ENCODE measurements at regions not wholly inside any gene's neighbourhood (a gene's known extent, or its start where the extent isn't known, plus 50 kb on each side); places are given as distances from the start of the nearest gene placed in this dataset.

- peak; percentile 85 to 92 (median 87) for DNase-seq
- H3K4me3 ChIP-seq (ENCODE audit: low read length in 3 of 3): no peak overlapping the region
- H3K27ac ChIP-seq (ENCODE audit: low read depth in 2 of 2, low read length in 2 of 2): no peak overlapping the region
- no peaks in the 10 kb centered on the region for H3K9me3 ChIP-seq (ENCODE audit: control insufficient read depth in 2 of 3, insufficient read depth in 1 of 3, low read length in 3 of 3)
- H3K27me3 ChIP-seq (ENCODE audit: control insufficient read depth, insufficient read depth, low read length): no peaks in the 10 kb centered on the region
- peak; percentile 75 for TF ChIP-seq CTCF (IDR thresholded peaks at IDR 0.05; ENCODE audit: borderline replicate concordance, extremely low read depth, insufficient read depth)
- H3K36me3 ChIP-seq (ENCODE audit: control insufficient read depth in 2 of 3, insufficient read depth in 3 of 3, low read length in 3 of 3): no peaks in the 10 kb centered on the region
- intact Hi-C loops (cut with DNase I): no loop called here
- no peak overlapping the region for H3K9ac ChIP-seq (ENCODE audit: low read length in 3 of 3)
- no peaks in the 10 kb centered on the region for H3K4me1 ChIP-seq (ENCODE audit: control insufficient read depth in 2 of 3, insufficient read depth in 2 of 3, low read depth in 1 of 3, low read length in 3 of 3)
- peak; percentile 3 for FAIRE-seq
Measured at GRCh38 chr4:128454281-128454871, 166.8 kb upstream of the PGRMC2 start.

- Histone ChIP-seq H3K27me3 (ENCODE audit: control insufficient read depth, insufficient read depth, low read length) (no peaks in the 10 kb centered on the region), H3K4me3 (ENCODE audit: low read length in 3 of 3) (no peak overlapping the region), H3K9me3 (ENCODE audit: control insufficient read depth in 2 of 3, insufficient read depth in 1 of 3, low read length in 3 of 3) (no peaks in the 10 kb centered on the region), H3K36me3 (ENCODE audit: control insufficient read depth in 2 of 3, insufficient read depth in 3 of 3, low read length in 3 of 3) (no peaks in the 10 kb centered on the region), H3K27ac (ENCODE audit: low read depth in 2 of 2, low read length in 2 of 2) (no peak overlapping the region), H3K9ac (ENCODE audit: low read length in 3 of 3) (no peak overlapping the region), H3K4me1 (ENCODE audit: control insufficient read depth in 2 of 3, insufficient read depth in 2 of 3, low read depth in 1 of 3, low read length in 3 of 3) (no peaks in the 10 kb centered on the region)
- no peak for FAIRE-seq
- intact Hi-C loops (cut with DNase I): no loop called here
- no peak for DNase-seq
- TF ChIP-seq CTCF (IDR thresholded peaks at IDR 0.05; ENCODE audit: borderline replicate concordance, extremely low read depth, insufficient read depth): no peak
Measured at GRCh38 chr4:128452415-128452814, 164.8 kb upstream of the PGRMC2 start.

GRCh38 chr4:128451270-128451905, 163.8 kb upstream of the PGRMC2 start:
- Histone ChIP-seq H3K4me3 (ENCODE audit: low read length in 3 of 3) (no peak overlapping the region), H3K9me3 (ENCODE audit: control insufficient read depth in 2 of 3, insufficient read depth in 1 of 3, low read length in 3 of 3) (no peaks in the 10 kb centered on the region), H3K27ac (ENCODE audit: low read depth in 2 of 2, low read length in 2 of 2) (no peak overlapping the region), H3K36me3 (ENCODE audit: control insufficient read depth in 2 of 3, insufficient read depth in 3 of 3, low read length in 3 of 3) (no peaks in the 10 kb centered on the region), H3K4me1 (ENCODE audit: control insufficient read depth in 2 of 3, insufficient read depth in 2 of 3, low read depth in 1 of 3, low read length in 3 of 3) (no peaks in the 10 kb centered on the region), H3K27me3 (ENCODE audit: control insufficient read depth, insufficient read depth, low read length) (no peaks in the 10 kb centered on the region), H3K9ac (ENCODE audit: low read length in 3 of 3) (no peak overlapping the region)
- intact Hi-C loops (cut with DNase I): no loop called here
- FAIRE-seq: no peak
- no peak for DNase-seq
- TF ChIP-seq CTCF (IDR thresholded peaks at IDR 0.05; ENCODE audit: borderline replicate concordance, extremely low read depth, insufficient read depth): no peak
